Caco-2 (cell line): ENCODE measurements at regions not wholly inside any gene's neighbourhood (a gene's known extent, or its start where the extent isn't known, plus 50 kb on each side); places are given as distances from the start of the nearest gene placed in this dataset.

ENCODE experiments used
- BruUV-seq: library from RNA; stranded (reverse); fragments of 400-500 nt; replicated peaks from 2 replicates; lab custom pipeline; 2021; lab: Mats Ljungman, UMichigan
- CTCF ChIA-PET: fragments of 300-600 bp; sonication (Branson Sonifier 250); formaldehyde crosslinking; loops from one replicate; lab custom pipeline; 2022; ENCODE audit warnings: antibody characterized with exemption; lab: Charles Lee
- POLR2A ChIA-PET: fragments of 300-600 bp; sonication (Branson Sonifier 250); formaldehyde crosslinking; loops from one replicate; lab custom pipeline; 2022; ENCODE audit warnings: antibody characterized with exemption; lab: Charles Lee
- DNase-seq, 2 experiments: peaks; one replicate each; pipeline versions ENCODE4 v3.0.0 to v3.0.0-alpha.2; 2020 to 2022
- H3K27me3 ChIP-seq: replicated peaks from 2 replicates; pipeline ENCODE4 v1.6.0; 2011; ENCODE audit warnings: low read length; ENCODE audit not compliant: control insufficient read depth, insufficient read depth
- H3K36me3 ChIP-seq: 2 replicates; pipeline ENCODE4 v1.5.1; 2011; ENCODE audit warnings: low read length; ENCODE audit not compliant: control insufficient read depth, insufficient read depth
- H3K4me1 ChIP-seq: fragments of 250-450 bp; sonication (Bioruptor Pico); 2 replicates; pipeline ENCODE4 v1.5.1; 2020; ENCODE audit warnings: mild to moderate bottlenecking
- H3K4me3 ChIP-seq: 2 replicates; pipeline ENCODE4 v1.5.1; 2011; ENCODE audit warnings: low read depth, mild to moderate bottlenecking, control low read depth, low read length
- H3K9me3 ChIP-seq: fragments of 250-450 bp; sonication (Bioruptor Pico); 2 replicates; pipeline ENCODE4 v1.5.1; 2020; ENCODE audit warnings: mild to moderate bottlenecking, moderate library complexity
- H3K27ac Mint-ChIP-seq: one replicate; pipeline ENCODE4 v1.8.0; 2022; ENCODE audit warnings: mixed read lengths; ENCODE audit not compliant: unreplicated experiment
- H3K27me3 Mint-ChIP-seq: one replicate; pipeline ENCODE4 v1.8.0; 2022; ENCODE audit warnings: mixed read lengths; ENCODE audit not compliant: insufficient read depth, unreplicated experiment
- H3K36me3 Mint-ChIP-seq: one replicate; pipeline ENCODE4 v1.8.0; 2022; ENCODE audit warnings: mild to moderate bottlenecking, mixed read lengths; ENCODE audit not compliant: insufficient read depth, unreplicated experiment
- H3K4me1 Mint-ChIP-seq: one replicate; pipeline ENCODE4 v1.8.0; 2022; ENCODE audit warnings: low read depth, mixed read lengths; ENCODE audit not compliant: unreplicated experiment
- H3K4me3 Mint-ChIP-seq: one replicate; pipeline ENCODE4 v1.8.0; 2022; ENCODE audit warnings: mild to moderate bottlenecking, moderate library complexity, mixed read lengths; ENCODE audit not compliant: unreplicated experiment
- H3K9me3 Mint-ChIP-seq: one replicate; pipeline ENCODE4 v1.8.0; 2022; ENCODE audit warnings: mixed read lengths; ENCODE audit not compliant: unreplicated experiment
- CTCF ChIP-seq, 2 experiments: fragments of 200-600 bp in 1 of 2; IDR thresholded peaks; 1 replicate in 1 of 2; 2 replicates in 1 of 2; pipeline versions ENCODE4 v1.5.1 to v1.8.0; 2011 to 2022; ENCODE audit warnings: antibody characterized with exemption in 1 of 2, control low read depth in 1 of 2, inconsistent platforms in 1 of 2, low read depth in 1 of 2, low read length in 1 of 2, mild to moderate bottlenecking in 1 of 2, moderate library complexity in 1 of 2; ENCODE audit not compliant: insufficient read depth in 1 of 2, severe bottlenecking in 1 of 2, unreplicated experiment in 1 of 2
- intact Hi-C: fragments of 100-400 bp; cut with micrococcal nuclease; formaldehyde crosslinking; loops from one replicate; pipeline ENCODE4 v1.10.0; 2022; ENCODE audit not compliant: unreplicated experiment

DNA sequence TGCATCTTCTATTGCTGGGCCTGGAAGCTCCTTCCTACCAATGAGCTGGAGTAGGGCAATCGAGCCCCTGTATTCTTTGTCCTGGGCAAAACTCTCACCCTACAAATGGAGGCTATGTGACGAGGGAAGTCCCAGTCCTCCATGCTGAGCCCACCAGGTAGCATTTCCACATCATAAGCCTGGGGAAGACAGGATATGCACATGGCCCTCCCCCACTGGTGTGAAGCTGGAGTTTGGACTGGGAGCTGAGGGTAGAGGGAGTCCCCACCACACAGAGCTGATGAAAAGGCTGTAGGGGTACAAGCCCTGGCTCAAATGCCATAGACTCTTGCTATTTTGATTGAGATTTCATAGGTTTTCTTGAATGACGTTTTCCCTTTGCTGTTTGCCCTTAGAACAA, 99.5 kb upstream of the FOXC1 start:
- TF ChIP-seq CTCF (IDR thresholded peaks at IDR 0.05; ENCODE audit: insufficient read depth in 1 of 2, low read depth in 1 of 2, low read length in 1 of 2, severe bottlenecking in 1 of 2, unreplicated experiment in 1 of 2), result no peak
- H3K4me3 ChIP-seq, result no peak overlapping the region
- BruUV-seq, result no TSS peak
- H3K4me3 Mint-ChIP-seq, result no peak overlapping the region
- no peaks in the 10 kb centered on the region for H3K4me1 Mint-ChIP-seq
- DNase-seq, result no peak
- H3K4me1 ChIP-seq, result no peaks in the 10 kb centered on the region
- H3K36me3 Mint-ChIP-seq, result no peaks in the 10 kb centered on the region
- H3K27me3 ChIP-seq, result no peaks in the 10 kb centered on the region
- ChIA-PET POLR2A (no interaction called here), CTCF (no interaction called here)
- peaks cover 6% of the 10 kb centered on the region for H3K27me3 Mint-ChIP-seq
- intact Hi-C loops, result no loop called here
- H3K27ac Mint-ChIP-seq, result no peak overlapping the region
- no peaks in the 10 kb centered on the region for H3K9me3 Mint-ChIP-seq
- H3K36me3 ChIP-seq, result no peaks in the 10 kb centered on the region
- no peaks in the 10 kb centered on the region for H3K9me3 ChIP-seq

- Histone ChIP-seq H3K9me3 (no peaks in the 10 kb centered on the region), H3K4me3 (no peak overlapping the region), H3K36me3 (no peaks in the 10 kb centered on the region), H3K27me3 (no peaks in the 10 kb centered on the region), H3K4me1 (no peaks in the 10 kb centered on the region)
- no peak for TF ChIP-seq CTCF (IDR thresholded peaks at IDR 0.05; ENCODE audit: insufficient read depth in 1 of 2, low read depth in 1 of 2, low read length in 1 of 2, severe bottlenecking in 1 of 2, unreplicated experiment in 1 of 2)
- CTCF ChIA-PET, result interaction anchor here (1.4 kb wide), 1 partner anchor 10 kb away, joined by 4 read pairs; no protein-coding TSS in a partner anchor
- DNase-seq, result no peak
- H3K27me3 Mint-ChIP-seq, result peaks cover 4% of the 10 kb centered on the region
- H3K9me3 Mint-ChIP-seq, result no peaks in the 10 kb centered on the region
- no TSS peak for BruUV-seq
- H3K36me3 Mint-ChIP-seq, result no peaks in the 10 kb centered on the region
- intact Hi-C loops, result no loop called here
- H3K27ac Mint-ChIP-seq, result no peak overlapping the region
- H3K4me3 Mint-ChIP-seq, result no peak overlapping the region
- POLR2A ChIA-PET, result no interaction called here
- no peaks in the 10 kb centered on the region for H3K4me1 Mint-ChIP-seq
Measured at GRCh38 chr6:1513215-1513780, 96.4 kb upstream of the FOXC1 start.

GRCh38 chr6:1514078-1514477, 95.6 kb upstream of the FOXC1 start:
- H3K27me3 ChIP-seq, result no peaks in the 10 kb centered on the region
- Mint-ChIP-seq H3K9me3 (no peaks in the 10 kb centered on the region), H3K27me3 (peaks cover 5% of the 10 kb centered on the region), H3K4me3 (no peak overlapping the region), H3K4me1 (no peaks in the 10 kb centered on the region), H3K36me3 (no peaks in the 10 kb centered on the region), H3K27ac (no peak overlapping the region)
- DNase-seq, result no peak
- no peaks in the 10 kb centered on the region for H3K4me1 ChIP-seq
- H3K4me3 ChIP-seq, result no peak overlapping the region
- intact Hi-C loops, result no loop called here
- no TSS peak for BruUV-seq
- ChIA-PET CTCF (interaction anchor here (1.4 kb wide), 1 partner anchor 10 kb away, joined by 4 read pairs; no protein-coding TSS in a partner anchor), POLR2A (no interaction called here)
- no peak for TF ChIP-seq CTCF (IDR thresholded peaks at IDR 0.05; ENCODE audit: insufficient read depth in 1 of 2, low read depth in 1 of 2, low read length in 1 of 2, severe bottlenecking in 1 of 2, unreplicated experiment in 1 of 2)
- no peaks in the 10 kb centered on the region for H3K36me3 ChIP-seq
- no peaks in the 10 kb centered on the region for H3K9me3 ChIP-seq
